HG03521 (cell line): ENCODE measurements at regions not wholly inside any gene's neighbourhood (a gene's known extent, or its start where the extent isn't known, plus 50 kb on each side); places are given as distances from the start of the nearest gene placed in this dataset.

ENCODE experiments used
- ATAC-seq: cut with Tn5 transposase; IDR thresholded peaks from one replicate; pipeline ENCODE4 v1.9.1; 2021; ENCODE audit warnings: mild to moderate bottlenecking, moderate library complexity; ENCODE audit not compliant: unreplicated experiment

GRCh38 chr22:47251911-47252310 is 489.5 kb downstream of the TBC1D22A start:
- no peak for ATAC-seq

GRCh38 chr22:47250995-47251765 is 488.7 kb downstream of the TBC1D22A start:
- no peak for ATAC-seq

- no peak for ATAC-seq
These were observed 487.0 kb downstream of the TBC1D22A start for GRCh38 chr22:47249370-47249928.

- no peak for ATAC-seq
These were observed 486.5 kb downstream of the TBC1D22A start for GRCh38 chr22:47248925-47249324.

- ATAC-seq: no peak
These were observed 485.3 kb downstream of the TBC1D22A start for GRCh38 chr22:47247579-47248240.

GRCh38 chr22:47245786-47246185 is 483.3 kb downstream of the TBC1D22A start:
- no peak for ATAC-seq

GRCh38 chr22:47245286-47245685 is 482.8 kb downstream of the TBC1D22A start:
- ATAC-seq: no peak

- ATAC-seq: no peak
These were observed 477.7 kb downstream of the TBC1D22A start for GRCh38 chr22:47240116-47240515.

GRCh38 chr22:47239474-47239860 is 477.0 kb downstream of the TBC1D22A start:
- no peak for ATAC-seq

- ATAC-seq: no peak
These were observed 476.4 kb downstream of the TBC1D22A start for GRCh38 chr22:47238690-47239473.

- no peak for ATAC-seq
These were observed 475.5 kb downstream of the TBC1D22A start for GRCh38 chr22:47237890-47238480.

- no peak for ATAC-seq
These were observed 474.3 kb downstream of the TBC1D22A start for GRCh38 chr22:47236718-47237117.

- no peak for ATAC-seq
These were observed 473.7 kb downstream of the TBC1D22A start for GRCh38 chr22:47236161-47236560.

GRCh38 chr22:47233316-47234243 is 471.1 kb downstream of the TBC1D22A start:
- no peak for ATAC-seq

GRCh38 chr22:47232753-47233152 is 470.3 kb downstream of the TBC1D22A start:
- no peak for ATAC-seq

- no peak for ATAC-seq
These were observed 469.7 kb downstream of the TBC1D22A start for GRCh38 chr22:47232197-47232596.

- ATAC-seq: no peak
These were observed 469.3 kb downstream of the TBC1D22A start for GRCh38 chr22:47231759-47232158.

- ATAC-seq: no peak
These were observed 468.3 kb downstream of the TBC1D22A start for GRCh38 chr22:47230741-47231140.

- ATAC-seq: no peak
These were observed 467.8 kb downstream of the TBC1D22A start for GRCh38 chr22:47230251-47230650.

GRCh38 chr22:47228767-47229166 is 466.3 kb downstream of the TBC1D22A start:
- no peak for ATAC-seq
